Breast epithelium (tissue), 4 donors: ENCODE measurements at regions not wholly inside any gene's neighbourhood (a gene's known extent, or its start where the extent isn't known, plus 50 kb on each side); places are given as distances from the start of the nearest gene placed in this dataset.

Source experiments
- DNase-seq, 2 donors: peaks; one replicate each; pipeline ENCODE4 v3.0.0-alpha.2; 2019; ENCODE audit warnings: low spot score in 2 of 2
- H3K27ac ChIP-seq, 2 donors: fragments of 200-600 bp; sonication (generic) in 1 of 2; one replicate each; pipeline ENCODE4 v1.5.1; 2016 to 2019; ENCODE audit warnings: mild to moderate bottlenecking in 1 of 2
- H3K27me3 ChIP-seq, 2 donors: fragments of 200-600 bp; sonication (generic) in 1 of 2; one replicate each; pipeline versions ENCODE4 v1.5.1 to v1.6.0; 2017 to 2019; ENCODE audit warnings: control low read depth in 1 of 2, mild to moderate bottlenecking in 1 of 2
- H3K36me3 ChIP-seq: fragments of 200-600 bp; one replicate; pipeline ENCODE4 v1.5.1; 2019
- H3K4me1 ChIP-seq, 2 donors: fragments of 200-600 bp; sonication (generic); one replicate each; pipeline ENCODE4 v1.5.1; 2016 to 2019; ENCODE audit warnings: control low read depth in 1 of 2
- H3K4me3 ChIP-seq, 3 donors: fragments of 200-600 bp; sonication (generic); 1 replicate in 2 of 3; 2 replicates in 1 of 3; pipeline ENCODE4 v1.5.1; 2016 to 2019; ENCODE audit warnings: mild to moderate bottlenecking in 3 of 3, moderate library complexity in 2 of 3
- H3K9me3 ChIP-seq, 2 donors: fragments of 200-600 bp; sonication (generic) in 1 of 2; one replicate each; pipeline ENCODE4 v1.5.1; 2016 to 2019; ENCODE audit warnings: control low read depth in 1 of 2
- CTCF ChIP-seq, 3 donors: fragments of 450-650 bp; IDR thresholded peaks; one replicate each; pipeline ENCODE4 v1.5.1; 2016 to 2017; ENCODE audit warnings: antibody characterized with exemption in 3 of 3, mild to moderate bottlenecking in 3 of 3, moderate library complexity in 3 of 3
- POLR2A ChIP-seq: fragments of 450-650 bp; IDR thresholded peaks from one replicate; pipeline ENCODE4 v1.6.1; 2016; ENCODE audit warnings: antibody characterized with exemption, mild to moderate bottlenecking, moderate library complexity
- POLR2AphosphoS5 ChIP-seq, 3 donors: sonication (generic); formaldehyde crosslinking; IDR thresholded peaks; one replicate each; pipeline ENCODE4 v1.6.1; 2017; ENCODE audit warnings: antibody characterized with exemption in 3 of 3
- intact Hi-C: fragments of 100-400 bp; cut with DNase I; formaldehyde crosslinking; loops from one replicate; pipeline ENCODE4 v1.15.1; 2023; ENCODE audit warnings: low total_unique reads

- peaks cover 0 to 5% of the 10 kb centered on the region in 2 donors for H3K27me3 ChIP-seq
- no peak for DNase-seq
Observed at GRCh38 chr2:239895116-239895515, 130.0 kb downstream of the NDUFA10 start.

GRCh38 chr2:239894276-239894675 is 130.9 kb downstream of the NDUFA10 start:
- no peaks in the 10 kb centered on the region for H3K36me3 ChIP-seq
- H3K4me3 ChIP-seq = no peak overlapping the region
- no peak overlapping the region for H3K27ac ChIP-seq
- intact Hi-C loops = no loop called here
- no peak for DNase-seq
- no peaks in the 10 kb centered on the region for H3K4me1 ChIP-seq
- TF ChIP-seq CTCF (IDR thresholded peaks at IDR 0.05) (no peak), POLR2A (no peak), POLR2AphosphoS5 (IDR thresholded peaks at IDR 0.05) (no peak)
- H3K9me3 ChIP-seq = no peaks in the 10 kb centered on the region
- H3K27me3 ChIP-seq = peaks cover 0 to 5% of the 10 kb centered on the region in 2 donors

More at GRCh38 chr2:239895116-239895515, 130.0 kb downstream of the NDUFA10 start:
- Histone ChIP-seq H3K27ac (no peak overlapping the region), H3K4me1 (no peaks in the 10 kb centered on the region), H3K9me3 (no peaks in the 10 kb centered on the region), H3K4me3 (no peak overlapping the region), H3K36me3 (no peaks in the 10 kb centered on the region)
- intact Hi-C loops = no loop called here
- no peak for TF ChIP-seq POLR2AphosphoS5 (IDR thresholded peaks at IDR 0.05)
- no peak for TF ChIP-seq CTCF (IDR thresholded peaks at IDR 0.05)
- TF ChIP-seq POLR2A = no peak

GRCh38 chr2:239893236-239893515 is 132.0 kb downstream of the NDUFA10 start:
- intact Hi-C loops = no loop called here
- H3K9me3 ChIP-seq = no peaks in the 10 kb centered on the region
- no peak for DNase-seq

GRCh38 chr2:239892441-239893235 is 132.5 kb downstream of the NDUFA10 start:
- Histone ChIP-seq H3K27me3 (peaks cover 0 to 5% of the 10 kb centered on the region in 2 donors), H3K36me3 (no peaks in the 10 kb centered on the region), H3K4me3 (no peak overlapping the region), H3K27ac (no peak overlapping the region), H3K9me3 (no peaks in the 10 kb centered on the region), H3K4me1 (no peaks in the 10 kb centered on the region)
- TF ChIP-seq POLR2AphosphoS5 (IDR thresholded peaks at IDR 0.05) (no peak), POLR2A (no peak), CTCF (IDR thresholded peaks at IDR 0.05) (no peak)
- intact Hi-C loops = no loop called here
- DNase-seq = no peak

More at GRCh38 chr2:239893236-239893515, 132.0 kb downstream of the NDUFA10 start:
- Histone ChIP-seq H3K36me3 (no peaks in the 10 kb centered on the region), H3K4me3 (no peak overlapping the region), H3K27ac (no peak overlapping the region), H3K27me3 (peaks cover 0 to 5% of the 10 kb centered on the region in 2 donors), H3K4me1 (no peaks in the 10 kb centered on the region)
- TF ChIP-seq CTCF (IDR thresholded peaks at IDR 0.05) (no peak), POLR2A (no peak), POLR2AphosphoS5 (IDR thresholded peaks at IDR 0.05) (no peak)

- intact Hi-C loops = no loop called here
- Histone ChIP-seq H3K27ac (no peak overlapping the region), H3K4me3 (no peak overlapping the region), H3K4me1 (no peaks in the 10 kb centered on the region), H3K9me3 (no peaks in the 10 kb centered on the region), H3K27me3 (peaks cover 0 to 5% of the 10 kb centered on the region in 2 donors), H3K36me3 (no peaks in the 10 kb centered on the region)
- no peak for TF ChIP-seq POLR2AphosphoS5 (IDR thresholded peaks at IDR 0.05)
- no peak for TF ChIP-seq CTCF (IDR thresholded peaks at IDR 0.05)
- no peak for TF ChIP-seq POLR2A
- no peak for DNase-seq
Observed at GRCh38 chr2:239891698-239892097, 133.4 kb downstream of the NDUFA10 start.
